ENCODE measurements at regions not wholly inside any gene's neighbourhood (a gene's known extent, or its start where the extent isn't known, plus 50 kb on each side); places are given as distances from the start of the nearest gene placed in this dataset.

- H3K4me1 ChIP-seq: no peaks in the 10 kb centered on the region
- no peak overlapping the region for H3K27ac ChIP-seq (replicated peaks)
- TF ChIP-seq CTCF (IDR thresholded peaks at IDR 0.05; ENCODE audit: borderline replicate concordance): no peak
- no peak overlapping the region for H3K4me3 ChIP-seq
- intact Hi-C loops (cut with micrococcal nuclease): no loop called here
- peaks cover 13% of the 10 kb centered on the region for H3K9me3 ChIP-seq (replicated peaks)
- H3K27me3 ChIP-seq (ENCODE audit: low read depth): no peaks in the 10 kb centered on the region
- no peaks in the 10 kb centered on the region for H3K36me3 ChIP-seq
- DNase-seq: no peak
These were observed 276.8 kb upstream of the TMPO start for GRCh38 chr12:98238515-98239130.

GRCh38 chr12:98243190-98243589, 272.2 kb upstream of the TMPO start:
- no peak for DNase-seq
- TF ChIP-seq CTCF (IDR thresholded peaks at IDR 0.05; ENCODE audit: borderline replicate concordance): no peak
- intact Hi-C loops (cut with micrococcal nuclease): no loop called here

GRCh38 chr12:98244136-98244535, 271.3 kb upstream of the TMPO start:
- H3K36me3 ChIP-seq: no peaks in the 10 kb centered on the region
- peaks cover 6% of the 10 kb centered on the region for H3K9me3 ChIP-seq (replicated peaks)
- intact Hi-C loops (cut with micrococcal nuclease): no loop called here
- no peak for TF ChIP-seq CTCF (IDR thresholded peaks at IDR 0.05; ENCODE audit: borderline replicate concordance)
- no peak for DNase-seq
- no peak overlapping the region for H3K4me3 ChIP-seq
- no peaks in the 10 kb centered on the region for H3K27me3 ChIP-seq (ENCODE audit: low read depth)
- H3K4me1 ChIP-seq: no peaks in the 10 kb centered on the region
- H3K27ac ChIP-seq (replicated peaks): no peak overlapping the region

More at GRCh38 chr12:98243190-98243589, 272.2 kb upstream of the TMPO start:
- no peaks in the 10 kb centered on the region for H3K36me3 ChIP-seq
- H3K27me3 ChIP-seq (ENCODE audit: low read depth): no peaks in the 10 kb centered on the region
- no peak overlapping the region for H3K27ac ChIP-seq (replicated peaks)
- H3K4me1 ChIP-seq: no peaks in the 10 kb centered on the region
- peaks cover 6% of the 10 kb centered on the region for H3K9me3 ChIP-seq (replicated peaks)
- no peak overlapping the region for H3K4me3 ChIP-seq

- intact Hi-C loops (cut with micrococcal nuclease): no loop called here
- H3K27me3 ChIP-seq (ENCODE audit: low read depth): no peaks in the 10 kb centered on the region
- H3K27ac ChIP-seq (replicated peaks): no peak overlapping the region
- no peak overlapping the region for H3K4me3 ChIP-seq
- TF ChIP-seq CTCF (IDR thresholded peaks at IDR 0.05; ENCODE audit: borderline replicate concordance): no peak
- no peaks in the 10 kb centered on the region for H3K36me3 ChIP-seq
- DNase-seq: no peak
- no peaks in the 10 kb centered on the region for H3K9me3 ChIP-seq (replicated peaks)
- H3K4me1 ChIP-seq: no peaks in the 10 kb centered on the region
These were observed 262.0 kb upstream of the TMPO start for GRCh38 chr12:98253207-98254037.

GRCh38 chr12:98256830-98257229, 258.6 kb upstream of the TMPO start:
- H3K4me3 ChIP-seq: no peak overlapping the region
- H3K9me3 ChIP-seq (replicated peaks): no peaks in the 10 kb centered on the region
- no peaks in the 10 kb centered on the region for H3K4me1 ChIP-seq
- intact Hi-C loops (cut with micrococcal nuclease): no loop called here
- H3K36me3 ChIP-seq: no peaks in the 10 kb centered on the region
- no peaks in the 10 kb centered on the region for H3K27me3 ChIP-seq (ENCODE audit: low read depth)
- TF ChIP-seq CTCF (IDR thresholded peaks at IDR 0.05; ENCODE audit: borderline replicate concordance): no peak
- no peak for DNase-seq
- H3K27ac ChIP-seq (replicated peaks): no peak overlapping the region

Measured in left ventricle myocardium inferior (tissue), 1 donor.